Colon (tissue), 2 donors: ENCODE measurements at regions not wholly inside any gene's neighbourhood (a gene's known extent, or its start where the extent isn't known, plus 50 kb on each side); places are given as distances from the start of the nearest gene placed in this dataset.
"Not testable (repeated sequence)": the region's sequence is repeated elsewhere in the genome, so short reads cannot be mapped to it uniquely, and the experiment has no call there.

Experiments
- FAIRE-seq: peaks from 2 replicates; lab custom pipeline; 2012; peaks lifted over from hg19 to GRCh38; lab: Jason Lieb, UNC
- donor health status: control.
- donor health status: control.

DNA sequence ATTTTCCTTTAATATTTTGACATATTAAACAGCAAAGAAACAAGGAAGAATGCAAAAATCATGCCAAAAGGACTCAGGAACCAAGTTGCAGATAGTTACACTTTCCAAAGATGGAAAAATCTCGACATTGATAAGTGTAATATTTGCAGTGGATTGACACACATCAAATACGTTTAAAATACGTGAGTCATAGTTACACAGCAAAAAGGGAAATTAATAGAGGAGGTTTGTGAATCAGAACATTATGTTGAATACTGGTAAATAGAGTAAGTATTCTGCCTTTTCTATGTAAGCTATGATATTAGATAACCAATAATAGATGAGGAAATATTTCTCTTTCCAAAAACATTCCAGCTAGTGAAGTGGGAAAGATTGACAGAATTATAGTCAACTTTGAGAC is 1761.3 kb upstream of the IGFBP7 start:
- FAIRE-seq: no peak

DNA sequence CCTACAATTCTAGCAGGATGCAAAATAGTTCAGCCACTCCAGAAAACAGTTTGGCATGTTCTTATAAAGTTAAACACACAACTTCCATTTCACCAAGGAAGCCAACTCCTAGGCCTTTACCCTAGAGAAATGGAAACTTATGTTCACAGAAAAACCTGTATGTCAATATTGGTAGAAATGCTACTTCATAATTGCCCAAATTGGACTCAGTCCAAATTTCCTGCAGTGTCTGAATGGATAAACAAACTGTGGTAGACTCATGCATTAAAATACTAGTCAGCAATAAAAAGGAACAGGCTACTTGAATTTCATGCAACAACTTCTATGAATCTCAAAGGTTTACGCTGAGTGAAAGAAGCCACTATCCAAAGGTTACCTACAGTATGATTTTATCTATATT is 1738.8 kb upstream of the IGFBP7 start:
- FAIRE-seq: no peak

DNA sequence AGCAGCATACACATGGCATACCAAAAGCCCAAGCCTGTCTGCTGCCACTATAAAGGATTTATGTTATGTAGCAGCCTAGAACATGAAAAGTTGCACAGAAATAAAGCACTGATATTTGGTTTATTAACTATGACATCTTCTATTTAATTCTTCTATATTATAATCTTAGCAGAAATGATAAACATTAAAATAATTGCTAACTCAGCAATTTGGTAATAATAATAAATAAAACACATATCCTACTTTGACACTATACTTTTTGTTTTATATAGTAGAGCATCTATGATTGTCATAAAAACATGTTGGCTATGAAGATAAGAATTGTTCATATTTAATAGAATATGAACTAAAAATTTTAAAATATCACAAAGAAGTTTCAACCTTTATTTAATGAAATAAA is 1733.3 kb upstream of the IGFBP7 start:
- peak; percentile 47 for FAIRE-seq

DNA sequence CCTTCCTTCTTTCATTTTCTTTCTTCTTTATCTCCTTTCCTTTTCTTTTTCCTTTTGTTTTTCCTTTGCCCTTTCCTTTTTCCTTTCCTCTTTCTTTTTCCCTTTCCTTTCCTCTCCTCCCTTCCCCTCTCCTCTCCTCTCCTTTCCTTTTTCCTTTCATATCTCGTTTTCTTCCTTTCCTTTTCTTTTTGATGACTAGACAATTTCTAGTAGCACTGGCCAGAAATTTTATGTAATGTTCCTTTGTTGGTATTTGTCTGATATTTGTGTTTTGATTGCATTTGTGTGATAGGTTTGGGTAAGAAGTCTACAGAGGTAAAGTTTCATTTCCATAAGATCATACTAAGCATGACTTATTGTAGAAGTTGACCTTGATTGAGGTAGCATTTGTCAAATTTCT is 1722.9 kb upstream of the IGFBP7 start:
- no peak for FAIRE-seq

DNA sequence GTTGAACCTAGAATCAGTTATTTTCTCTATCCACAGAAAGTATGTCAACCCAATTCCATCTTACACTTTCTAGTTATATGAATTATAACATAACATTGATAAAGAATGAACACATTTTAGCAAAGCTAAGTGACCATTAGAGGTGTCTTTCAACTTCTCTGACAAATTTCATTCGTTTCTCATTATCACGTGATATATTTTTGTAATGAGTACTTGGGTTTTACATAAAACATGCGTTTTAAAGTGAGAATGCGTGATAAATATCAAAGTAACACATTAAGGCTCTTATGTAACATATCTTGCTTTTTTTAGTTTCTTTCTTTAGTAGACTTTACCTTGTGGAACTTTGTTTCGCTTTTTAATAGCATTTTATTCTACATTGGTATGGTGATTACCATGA is 1715.1 kb upstream of the IGFBP7 start:
- FAIRE-seq: no peak

DNA sequence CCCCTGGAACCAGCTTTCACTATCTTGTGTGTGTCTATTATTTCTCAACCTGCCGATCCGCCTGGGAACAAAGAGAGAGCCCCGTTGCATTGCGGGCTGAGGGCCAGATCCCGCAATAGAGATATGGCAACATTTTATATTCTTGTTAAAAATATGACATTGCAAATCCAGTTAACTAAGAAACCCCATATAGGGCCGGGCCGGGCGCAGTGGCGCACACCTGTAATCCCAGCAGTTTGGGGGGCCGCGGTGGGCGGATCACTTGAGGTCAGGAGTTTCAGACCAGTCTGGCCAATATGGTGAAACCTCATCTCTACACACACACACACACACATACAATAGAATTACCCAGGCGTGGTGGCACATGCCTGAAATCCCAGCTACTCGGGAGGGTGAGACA is 1708.4 kb upstream of the IGFBP7 start:
- not testable (repeated sequence) for FAIRE-seq

DNA sequence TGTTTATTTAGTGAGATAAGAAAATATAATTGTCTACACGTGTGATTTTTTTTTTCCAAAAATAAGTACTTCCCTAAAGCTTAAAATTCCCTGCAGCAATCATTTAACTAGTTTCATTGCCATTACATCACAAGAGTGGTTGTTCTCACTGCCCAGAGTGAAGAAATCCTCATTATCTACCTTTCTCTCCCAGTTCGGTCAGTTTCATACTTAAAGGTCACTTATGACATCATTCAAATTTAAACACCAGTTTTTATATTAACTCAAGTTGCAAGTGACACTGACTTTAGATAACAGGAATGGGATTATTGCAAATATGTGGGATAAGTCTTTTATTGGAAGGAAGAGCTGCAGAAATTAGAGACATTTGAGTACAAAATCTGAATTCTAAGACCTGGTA is 1699.8 kb upstream of the IGFBP7 start:
- FAIRE-seq: no peak

DNA sequence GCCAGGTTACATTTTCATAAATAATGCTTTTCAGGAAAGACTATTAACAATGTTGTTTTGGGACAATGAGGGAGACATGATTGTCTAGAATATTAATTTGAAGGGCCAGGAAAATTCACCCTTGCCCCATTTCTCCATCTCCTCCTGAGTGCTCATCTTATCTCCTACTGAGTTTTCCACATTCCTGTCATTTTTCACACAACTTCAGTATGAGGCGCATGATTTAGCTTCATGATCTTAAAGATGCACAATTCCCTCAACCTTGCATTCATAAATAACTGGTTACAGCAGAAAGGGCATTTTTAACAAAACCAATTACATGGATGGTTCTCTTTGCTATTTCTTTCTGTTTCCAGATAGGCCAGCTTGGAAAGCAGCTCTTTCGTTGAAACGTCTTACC is 1699.2 kb upstream of the IGFBP7 start:
- FAIRE-seq: no peak

DNA sequence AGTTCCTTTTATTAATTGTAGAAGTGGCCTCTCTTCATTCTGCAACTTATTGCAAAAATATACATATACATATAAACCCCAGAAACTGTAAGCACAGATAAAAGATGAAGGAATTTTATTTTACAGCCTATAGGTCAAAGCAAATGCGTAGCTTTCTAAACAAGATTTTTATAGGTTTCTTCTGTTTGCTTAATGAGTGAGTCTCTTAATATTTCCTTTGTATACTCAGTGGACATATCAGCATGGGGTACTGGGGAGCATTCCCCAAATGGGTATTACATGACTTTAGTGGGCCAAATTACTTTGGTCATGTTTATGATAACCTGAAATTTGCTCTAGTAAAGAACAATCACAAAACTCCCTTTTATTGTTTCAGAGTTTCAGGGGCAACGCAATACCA is 1698.6 kb upstream of the IGFBP7 start:
- FAIRE-seq: no peak

DNA sequence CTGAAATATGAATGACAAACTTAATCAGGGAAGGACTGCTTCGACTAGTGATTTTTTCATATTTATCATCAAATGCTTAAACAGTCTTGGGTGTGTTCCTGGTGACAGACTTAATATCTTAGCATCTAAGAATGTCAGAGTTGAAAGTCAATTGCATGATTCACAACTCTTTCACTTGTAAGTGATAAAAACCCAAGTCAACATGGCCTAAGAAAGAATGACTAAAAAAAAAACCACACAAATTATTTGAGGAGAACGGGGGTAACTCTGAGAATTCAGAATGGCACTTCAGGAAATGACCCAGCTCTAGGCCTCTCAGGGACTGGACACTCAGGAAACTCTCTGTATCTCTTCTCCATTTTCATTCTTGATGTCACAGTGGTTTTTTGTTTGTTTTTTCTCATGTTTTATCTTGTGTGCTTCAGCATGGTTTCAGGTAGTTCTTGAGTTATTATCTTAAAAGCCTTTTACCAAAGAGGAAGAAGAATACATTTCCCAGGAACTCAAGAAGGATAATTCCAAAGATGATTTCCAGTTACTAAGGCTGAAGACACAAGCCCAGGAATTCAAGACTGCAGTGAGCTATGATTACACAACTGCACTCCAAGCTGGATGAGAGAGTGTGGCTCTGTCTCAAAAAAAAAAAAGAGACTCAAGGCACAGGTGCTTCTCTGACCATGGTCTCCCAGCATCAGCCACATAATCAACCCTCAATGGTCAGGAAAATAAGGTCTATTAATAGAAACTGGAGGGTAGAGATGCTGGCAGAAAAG is 1697.8 kb upstream of the IGFBP7 start:
- FAIRE-seq: no peak

DNA sequence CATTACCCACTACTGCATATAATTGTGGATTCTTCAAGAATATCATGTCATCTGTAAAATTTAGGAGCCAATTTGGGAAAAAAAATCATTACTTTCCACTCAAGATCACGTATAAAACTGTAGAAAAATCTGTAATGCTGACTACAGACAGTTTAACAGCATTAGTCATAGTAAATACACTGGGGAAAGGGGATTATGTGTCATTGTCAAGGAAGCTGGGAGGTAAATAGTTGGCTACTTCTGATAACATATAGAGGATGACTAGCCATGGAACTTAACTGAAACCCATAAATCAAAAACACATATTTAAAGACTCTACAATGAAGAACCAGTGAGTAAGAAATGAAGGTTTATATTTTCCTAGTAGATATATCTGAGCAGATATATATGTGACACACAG is 1666.4 kb upstream of the IGFBP7 start:
- no peak for FAIRE-seq

DNA sequence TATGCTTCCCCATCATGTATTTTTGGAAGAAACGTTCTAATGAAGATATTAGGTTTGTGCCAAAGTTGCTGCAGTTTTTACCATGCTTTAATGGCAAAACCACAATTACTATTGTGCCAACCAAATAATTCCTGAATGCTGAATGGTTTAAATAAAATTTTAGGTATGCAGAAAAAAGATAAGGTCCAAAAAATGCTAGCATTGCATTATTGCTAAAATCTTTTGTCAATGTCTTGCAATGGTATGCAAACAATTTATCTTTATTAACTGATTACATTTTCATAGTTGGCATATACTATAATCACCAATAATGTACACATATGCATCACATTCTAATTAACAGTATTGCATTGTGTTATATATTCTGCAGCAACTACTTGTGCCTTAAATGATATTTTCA is 1657.4 kb upstream of the IGFBP7 start:
- no peak for FAIRE-seq

DNA sequence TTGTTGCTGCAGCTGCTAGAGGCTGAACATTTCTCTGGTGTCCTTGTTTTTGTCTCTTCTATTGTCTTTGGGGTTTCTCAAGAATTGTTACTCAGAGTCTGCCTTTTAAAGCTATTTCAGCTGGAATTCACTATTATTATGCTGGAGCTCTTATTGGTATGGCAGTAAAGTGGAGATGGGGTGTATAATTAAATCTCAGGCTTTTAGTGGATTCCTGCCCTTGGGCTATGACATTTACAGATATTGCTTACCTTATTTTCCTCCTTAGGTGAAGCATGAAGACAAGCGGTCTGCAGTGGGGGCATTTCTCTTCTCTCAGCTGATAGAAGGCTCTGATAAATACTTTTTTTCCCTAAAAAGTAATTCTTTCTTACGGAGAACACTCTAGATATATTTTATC is 1656.6 kb upstream of the IGFBP7 start:
- no peak for FAIRE-seq

DNA sequence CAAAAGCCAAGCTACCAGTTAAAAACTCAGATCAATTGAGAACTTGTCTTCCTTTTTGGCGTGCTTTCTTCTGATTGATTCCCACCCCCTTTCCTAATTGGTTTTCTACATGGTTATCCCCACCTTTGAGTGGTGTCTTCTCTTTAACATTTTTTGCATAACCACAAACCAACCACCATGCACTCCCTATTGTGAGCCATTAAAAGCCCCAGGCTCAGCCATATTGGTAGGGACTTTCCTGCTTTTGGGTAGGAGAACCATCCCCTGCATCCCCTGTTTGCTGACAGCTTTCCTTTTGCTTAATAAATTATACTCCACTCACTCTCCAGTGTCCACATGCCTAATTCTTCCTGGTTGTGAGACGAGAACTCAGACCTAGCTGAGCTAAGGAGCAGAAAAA is 1651.4 kb upstream of the IGFBP7 start:
- no peak for FAIRE-seq

DNA sequence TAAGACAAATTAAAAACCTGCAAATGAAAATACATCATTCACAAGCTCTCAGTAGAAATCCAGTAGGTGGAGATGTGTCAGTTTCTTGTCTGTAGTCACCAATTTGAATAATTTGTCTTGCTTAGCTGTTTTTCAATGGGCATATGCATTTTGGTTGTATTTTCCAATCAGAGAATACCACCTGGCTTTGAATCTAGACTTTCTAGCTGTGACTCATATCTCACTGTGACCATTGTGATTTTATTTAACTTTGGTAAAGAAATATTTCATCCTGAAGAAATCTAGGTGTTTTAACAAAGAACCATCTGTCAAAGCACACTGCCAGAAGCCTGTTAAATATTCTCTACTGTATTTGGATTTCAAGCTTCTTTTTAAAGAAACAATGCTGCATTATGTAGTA is 1650.6 kb upstream of the IGFBP7 start:
- no peak for FAIRE-seq

DNA sequence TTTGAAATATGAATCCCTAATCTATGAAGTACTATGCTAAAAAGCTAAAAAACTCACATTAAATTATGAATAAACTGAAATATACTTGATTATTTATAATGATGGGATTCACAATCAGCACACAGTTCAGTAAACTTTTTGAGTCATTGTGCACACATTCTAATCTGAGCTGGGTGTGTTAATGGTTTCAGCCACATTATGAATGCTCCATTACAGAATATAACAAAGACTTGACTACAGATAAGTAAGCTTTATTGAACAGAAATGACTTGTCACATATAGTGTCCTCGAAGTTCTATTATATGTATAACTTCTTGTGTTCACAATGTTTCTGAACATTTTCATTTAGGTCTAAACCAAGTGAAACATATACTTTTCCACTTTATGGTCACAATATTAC is 1649.9 kb upstream of the IGFBP7 start:
- no peak for FAIRE-seq

DNA sequence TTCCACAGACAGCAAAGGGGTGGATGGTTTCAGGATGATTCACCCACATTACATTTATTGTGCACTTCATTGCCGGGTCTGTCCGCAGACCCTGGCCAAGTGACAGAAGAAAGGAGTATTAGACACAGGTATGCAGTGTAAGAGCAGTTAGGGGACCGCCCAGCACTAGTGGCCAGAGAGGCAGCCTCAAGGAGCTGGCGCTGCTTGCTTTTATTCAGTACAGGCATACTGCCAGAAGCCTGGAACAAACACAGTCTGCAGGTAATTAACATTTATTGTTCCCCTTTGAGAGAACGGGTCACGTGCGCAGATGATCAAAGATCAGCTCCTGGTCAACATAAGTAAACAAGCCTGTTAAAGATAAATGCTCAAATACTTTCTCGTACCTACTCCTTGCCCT is 1639.0 kb upstream of the IGFBP7 start:
- no peak for FAIRE-seq

DNA sequence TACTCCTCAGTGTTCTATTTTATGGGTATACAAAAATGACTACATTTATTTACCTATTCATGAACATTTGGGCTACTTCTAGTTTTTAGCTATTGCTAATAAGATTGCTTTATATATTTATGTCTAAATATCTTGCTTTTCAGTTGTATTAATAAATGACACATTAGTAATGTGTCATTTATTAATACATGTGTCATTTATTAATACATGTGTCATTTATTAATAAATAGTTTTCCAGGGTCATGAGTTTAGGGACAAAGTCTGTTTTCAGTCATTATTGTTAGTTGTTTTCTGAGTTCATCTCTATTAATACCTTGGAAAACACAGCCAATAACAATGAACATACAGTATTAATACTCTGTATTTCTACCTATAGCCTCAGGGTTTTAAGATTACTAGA is 1630.7 kb upstream of the IGFBP7 start:
- peak; percentile 36 for FAIRE-seq

DNA sequence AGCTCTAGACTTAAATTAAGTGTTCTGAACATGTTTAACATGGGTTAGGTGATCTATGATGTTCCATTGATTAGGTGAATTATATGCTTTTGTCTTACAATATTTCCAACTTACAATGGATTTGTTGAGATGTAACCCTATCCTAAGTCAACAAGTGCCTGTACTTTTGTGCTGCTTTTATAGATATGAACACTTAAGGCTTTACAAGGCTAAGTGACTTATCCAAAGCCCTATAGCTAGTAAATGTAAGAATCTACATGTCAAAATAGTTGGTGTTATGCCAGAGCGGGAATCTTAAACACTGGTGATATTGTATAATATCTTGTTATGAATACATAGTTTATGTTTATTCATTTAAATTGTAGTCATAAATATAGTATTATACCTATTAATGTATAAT is 1629.1 kb upstream of the IGFBP7 start:
- FAIRE-seq: peak; percentile 14

DNA sequence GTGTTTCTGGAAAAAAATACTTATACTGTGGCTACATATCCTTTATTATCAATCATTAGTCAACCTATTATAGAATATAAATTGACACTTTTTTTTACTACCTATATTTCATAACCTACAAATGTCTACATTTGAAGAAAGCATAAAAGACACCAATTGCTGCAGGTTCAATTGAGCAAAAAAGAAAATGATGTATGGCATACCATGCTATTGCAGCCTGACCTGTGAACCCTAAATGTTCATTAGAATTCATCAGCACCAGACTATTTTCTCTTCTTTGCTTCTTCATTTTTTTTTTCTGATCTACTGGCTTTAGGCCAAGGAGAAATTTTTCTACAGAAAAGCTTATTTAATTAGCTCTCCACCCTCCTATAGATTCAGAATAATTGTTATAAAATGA is 1628.2 kb upstream of the IGFBP7 start:
- FAIRE-seq: no peak

DNA sequence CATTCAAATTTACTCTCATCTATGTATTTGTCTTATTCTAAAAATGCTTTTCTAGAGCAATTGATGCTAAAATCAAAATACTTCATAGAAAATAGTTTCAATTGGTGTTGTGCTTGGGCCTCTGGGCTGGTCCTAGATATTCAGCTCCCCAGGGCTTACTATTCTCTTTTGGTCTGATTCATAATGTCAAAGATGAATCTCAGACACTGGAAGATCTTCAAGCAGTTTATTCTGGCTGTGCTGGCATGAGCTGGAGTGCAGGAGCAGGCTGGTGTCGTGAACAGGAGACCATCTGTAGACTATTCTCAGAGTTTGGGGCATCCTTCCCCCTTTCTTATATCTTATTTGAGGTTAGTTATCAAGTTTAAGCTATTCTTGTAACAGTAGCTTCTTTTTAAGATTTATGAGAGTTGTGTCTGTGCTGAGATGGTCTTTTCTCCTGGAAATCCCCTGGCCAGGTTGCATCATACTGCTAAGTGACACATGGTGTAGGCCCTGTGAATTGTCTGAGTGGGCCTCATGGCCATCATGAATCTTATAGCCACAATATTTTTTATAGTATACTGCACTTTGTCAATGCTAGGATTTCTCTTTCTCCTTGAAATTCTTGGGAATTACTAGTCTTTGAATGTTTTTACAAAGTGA is 1624.0 kb upstream of the IGFBP7 start:
- FAIRE-seq: no peak

DNA sequence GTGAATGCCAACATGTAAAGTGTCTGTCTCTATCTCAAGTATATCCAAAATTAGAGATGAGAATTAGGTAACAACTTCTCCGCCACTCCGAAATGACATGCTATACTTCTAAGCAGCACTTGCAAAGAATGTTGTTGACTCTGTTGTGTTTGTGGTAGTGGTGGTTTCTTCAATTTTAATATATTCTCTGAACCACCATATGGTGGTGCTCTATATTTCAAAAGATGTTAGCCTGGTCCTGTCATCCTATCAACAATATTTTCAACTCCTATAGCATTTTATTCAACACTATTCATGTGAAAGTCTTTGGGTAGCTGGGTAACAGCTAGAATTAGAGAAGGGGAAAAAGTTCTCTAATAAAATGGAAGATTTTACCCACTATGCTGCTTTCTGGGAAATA is 1622.8 kb upstream of the IGFBP7 start:
- no peak for FAIRE-seq

DNA sequence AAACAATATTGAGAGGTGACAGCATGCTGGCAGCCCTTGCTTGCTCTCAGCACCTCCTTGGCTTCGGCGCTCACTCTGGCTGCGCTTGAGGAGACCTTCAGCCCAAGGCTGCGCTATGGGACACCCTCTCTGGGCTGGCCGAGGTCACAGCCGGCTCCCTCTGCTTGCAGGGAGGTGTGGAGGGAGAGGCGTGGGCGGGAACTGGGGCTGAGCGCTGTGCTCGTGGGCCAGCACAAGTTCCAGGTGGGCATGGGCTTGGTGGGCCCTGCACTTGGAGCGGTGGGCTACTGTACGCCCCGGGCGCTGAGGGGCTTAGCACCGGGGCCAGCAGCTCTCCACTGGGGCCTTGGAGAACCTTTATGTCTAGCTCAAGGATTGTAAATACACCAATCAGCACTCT is 1613.8 kb upstream of the IGFBP7 start:
- no peak for FAIRE-seq

DNA sequence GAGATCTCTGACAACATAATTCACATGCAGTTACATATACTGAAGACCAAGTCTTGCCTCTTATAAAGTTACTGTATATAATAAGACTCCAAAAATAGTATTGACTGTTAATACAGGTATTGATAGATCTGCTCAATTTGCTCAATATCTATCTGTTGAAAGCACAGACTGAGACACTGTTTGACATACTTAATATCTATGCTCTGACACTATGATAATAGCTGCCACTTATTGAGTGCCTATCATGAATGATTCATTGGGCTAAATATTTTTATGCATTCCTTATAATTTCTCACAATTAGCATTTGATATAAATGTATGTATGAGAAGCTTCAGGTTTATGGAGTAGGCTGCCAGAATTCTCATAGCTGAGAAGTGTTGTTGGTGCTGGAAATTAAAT is 1600.9 kb upstream of the IGFBP7 start:
- no peak for FAIRE-seq
